H1 (cell line): ENCODE measurements at regions not wholly inside any gene's neighbourhood (a gene's known extent, or its start where the extent isn't known, plus 50 kb on each side); places are given as distances from the start of the nearest gene placed in this dataset.

Experiments used
- KDM5A ChIP-seq: fragments of 200-600 bp; IDR thresholded peaks from 2 replicates; pipeline ENCODE4 v1.7.1; 2012; ENCODE audit warnings: mild to moderate bottlenecking, low read length, inconsistent platforms, mixed read lengths
- TAF1 ChIP-seq: IDR thresholded peaks from 2 replicates; pipeline ENCODE4 v1.6.1; 2011; ENCODE audit warnings: mild to moderate bottlenecking, low read depth, low read length
- YY1 ChIP-seq: IDR thresholded peaks from 2 replicates; pipeline ENCODE4 v1.6.1; 2011; ENCODE audit warnings: low read depth, mild to moderate bottlenecking, low read length

DNA sequence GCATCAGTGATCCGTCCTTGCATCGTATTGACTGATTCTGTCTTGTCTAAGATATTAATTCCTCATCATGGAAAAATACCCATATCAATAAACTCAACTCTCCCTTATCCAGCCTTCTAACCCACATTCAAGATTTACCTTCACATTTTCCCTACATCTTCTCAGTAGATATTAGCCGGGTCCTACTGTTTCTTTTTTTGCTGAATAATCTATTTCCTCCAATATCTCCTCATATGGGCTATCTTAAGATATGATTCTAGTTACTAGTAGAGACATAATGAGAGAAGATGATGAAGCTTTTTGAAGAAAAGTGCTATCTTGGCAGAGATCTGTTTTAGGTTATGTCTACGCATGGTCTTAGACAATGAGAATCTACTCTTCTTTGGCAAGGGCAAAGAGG, 785.8 kb downstream of the BRINP1 start (continued):
- TF ChIP-seq YY1 (no peak), KDM5A (no peak), TAF1 (no peak)
- TF ChIP-seq, all 59 proteins: peak for 0
